H9 (cell line): ENCODE measurements at regions not wholly inside any gene's neighbourhood (a gene's known extent, or its start where the extent isn't known, plus 50 kb on each side); places are given as distances from the start of the nearest gene placed in this dataset.

Experiments used
- DNase-seq: peaks from one replicate; pipeline ENCODE4 v3.0.0-alpha.2; 2017
- H2AFZ ChIP-seq: one replicate; pipeline ENCODE4 v1.6.1; 2013; ENCODE audit warnings: mild to moderate bottlenecking, low read length, control low read depth, moderate library complexity
- H2AK5ac ChIP-seq: 2 replicates; pipeline ENCODE4 v1.6.1; 2013; ENCODE audit warnings: low read length, control low read depth, mixed read lengths; ENCODE audit not compliant: insufficient read length
- H2BK120ac ChIP-seq: one replicate; pipeline ENCODE4 v1.6.1; 2013; ENCODE audit warnings: low read depth, mild to moderate bottlenecking, low read length, control low read depth, inconsistent platforms; ENCODE audit not compliant: poor library complexity, severe bottlenecking
- H2BK12ac ChIP-seq: 2 replicates; pipeline ENCODE4 v1.6.1; 2013; ENCODE audit warnings: low read length, control low read depth, mixed read lengths, low read depth; ENCODE audit not compliant: insufficient read length
- H2BK15ac ChIP-seq: 2 replicates; pipeline ENCODE4 v1.6.1; 2013; ENCODE audit warnings: low read depth, low read length, control low read depth
- H2BK20ac ChIP-seq: one replicate; pipeline ENCODE4 v1.6.1; 2013; ENCODE audit warnings: low read depth, mild to moderate bottlenecking, low read length, control low read depth, inconsistent platforms; ENCODE audit not compliant: poor library complexity, severe bottlenecking
- H2BK5ac ChIP-seq: 2 replicates; pipeline ENCODE4 v1.6.1; 2013; ENCODE audit warnings: low read length, control low read depth, mixed read lengths; ENCODE audit not compliant: insufficient read length
- H3K14ac ChIP-seq: 2 replicates; pipeline ENCODE4 v1.6.1; 2013; ENCODE audit warnings: low read length, control low read depth; ENCODE audit not compliant: insufficient read depth
- H3K18ac ChIP-seq: 2 replicates; pipeline ENCODE4 v1.6.1; 2013; ENCODE audit warnings: low read depth, mild to moderate bottlenecking, mixed read lengths, low read length, control low read depth; ENCODE audit not compliant: insufficient read length
- H3K23ac ChIP-seq: 2 replicates; pipeline ENCODE4 v1.6.1; 2013; ENCODE audit warnings: low read length, control low read depth, mixed read lengths, low read depth; ENCODE audit not compliant: insufficient read length
- H3K23me2 ChIP-seq: 2 replicates; pipeline ENCODE4 v1.6.1; 2013; ENCODE audit warnings: low read depth, mild to moderate bottlenecking, mixed read lengths, low read length, control low read depth; ENCODE audit not compliant: insufficient read length, poor library complexity, severe bottlenecking
- H3K27ac ChIP-seq: 2 replicates; pipeline ENCODE4 v1.5.1; 2013; ENCODE audit warnings: low read length, control low read depth, mixed read lengths, low read depth; ENCODE audit not compliant: insufficient read length
- H3K27me3 ChIP-seq: 2 replicates; pipeline ENCODE4 v1.6.1; 2013; ENCODE audit warnings: low read length, control low read depth, inconsistent platforms; ENCODE audit not compliant: insufficient read depth
- H3K4ac ChIP-seq: 2 replicates; pipeline ENCODE4 v1.6.1; 2013; ENCODE audit warnings: low read depth, mild to moderate bottlenecking, control low read depth, inconsistent platforms, low read length, moderate library complexity
- H3K4me1 ChIP-seq: 2 replicates; pipeline ENCODE4 v1.6.1; 2013; ENCODE audit warnings: low read length, control low read depth, inconsistent platforms; ENCODE audit not compliant: insufficient read depth
- H3K4me2 ChIP-seq: 2 replicates; pipeline ENCODE4 v1.6.1; 2013; ENCODE audit warnings: low read length, control low read depth, mixed read lengths; ENCODE audit not compliant: insufficient read length, insufficient read depth
- H3K56ac ChIP-seq: 2 replicates; pipeline ENCODE4 v1.6.1; 2013; ENCODE audit warnings: low read depth, mild to moderate bottlenecking, mixed read lengths, low read length, control low read depth; ENCODE audit not compliant: insufficient read length
- H3K79me1 ChIP-seq: 2 replicates; pipeline ENCODE4 v1.6.1; 2013; ENCODE audit warnings: low read depth, mild to moderate bottlenecking, moderate library complexity, low read length, control low read depth, inconsistent platforms; ENCODE audit not compliant: insufficient read depth, poor library complexity, severe bottlenecking
- H3K79me2 ChIP-seq: 2 replicates; pipeline ENCODE4 v1.6.1; 2013; ENCODE audit warnings: low read length, control low read depth, inconsistent platforms; ENCODE audit not compliant: insufficient read depth
- H3K9ac ChIP-seq: 2 replicates; pipeline ENCODE4 v1.6.1; 2013; ENCODE audit warnings: low read length, control low read depth, mixed read lengths; ENCODE audit not compliant: insufficient read length; ENCODE audit errors: extremely low read depth
- H3K9me3 ChIP-seq: one replicate; pipeline ENCODE4 v1.6.1; 2013; ENCODE audit warnings: low read depth, low read length, inconsistent platforms; ENCODE audit not compliant: control insufficient read depth
- H3T11ph ChIP-seq: one replicate; pipeline ENCODE4 v1.6.1; 2013; ENCODE audit warnings: mild to moderate bottlenecking, low read length, control low read depth, inconsistent platforms
- H4K20me1 ChIP-seq: one replicate; pipeline ENCODE4 v1.6.1; 2013; ENCODE audit not compliant: control insufficient read depth, insufficient read length, insufficient read depth
- H4K5ac ChIP-seq: 2 replicates; pipeline ENCODE4 v1.6.1; 2013; ENCODE audit warnings: low read depth, mild to moderate bottlenecking, mixed read lengths, low read length, control low read depth; ENCODE audit not compliant: insufficient read length
- H4K8ac ChIP-seq: replicated peaks from 2 replicates; pipeline ENCODE4 v1.6.1; 2013; ENCODE audit warnings: low read length, control low read depth, mixed read lengths, low read depth; ENCODE audit not compliant: insufficient read length
- H4K91ac ChIP-seq: 2 replicates; pipeline ENCODE4 v1.6.1; 2013; ENCODE audit warnings: low read depth, mild to moderate bottlenecking, moderate library complexity, mixed read lengths, low read length, control low read depth; ENCODE audit not compliant: insufficient read length
- H3K27ac Mint-ChIP-seq, 3 experiments: 2 replicates in 2 of 3; 3 replicates in 1 of 3; pipeline ENCODE4 v1.8.0; 2020 to 2021; ENCODE audit warnings: mixed read lengths in 3 of 3, mild to moderate bottlenecking in 1 of 3, moderate library complexity in 1 of 3
- H3K27me3 Mint-ChIP-seq: 2 replicates; pipeline ENCODE4 v1.8.0; 2021; ENCODE audit warnings: low read depth, mild to moderate bottlenecking, moderate library complexity, mixed read lengths
- H3K36me3 Mint-ChIP-seq, 3 experiments: 2 replicates in 2 of 3; 3 replicates in 1 of 3; pipeline ENCODE4 v1.8.0; 2020 to 2021; ENCODE audit warnings: low read depth in 3 of 3, mixed read lengths in 3 of 3; ENCODE audit not compliant: insufficient read depth in 1 of 3
- H3K4me1 Mint-ChIP-seq, 2 experiments: 2 replicates each; pipeline ENCODE4 v1.8.0; 2020; ENCODE audit warnings: mixed read lengths in 2 of 2
- H3K4me3 Mint-ChIP-seq, 2 experiments: 2 replicates in 1 of 2; 3 replicates in 1 of 2; pipeline ENCODE4 v1.8.0; 2020 to 2021; ENCODE audit warnings: mild to moderate bottlenecking in 2 of 2, mixed read lengths in 2 of 2, moderate library complexity in 1 of 2
- H3K9me3 Mint-ChIP-seq, 2 experiments: 2 replicates in 1 of 2; 3 replicates in 1 of 2; pipeline ENCODE4 v1.8.0; 2020; ENCODE audit warnings: mild to moderate bottlenecking in 2 of 2, mixed read lengths in 2 of 2, moderate library complexity in 1 of 2
- WGBS: extraction: QIAGEN DNeasy Blood & Tissue Kit; methylation state at CpG from one replicate; pipeline ENCODE4 v1.1.7; 2013; ENCODE audit warnings: missing lambda C conversion rate, low lambda C conversion rate, mixed read lengths; ENCODE audit not compliant: insufficient read length; ENCODE audit errors: extremely low coverage; 5-methylcytosine and 5-hydroxymethylcytosine counted together
- TF ChIP-seq, protein P1 (sequence below): fragments of 200-600 bp; sonication (generic); conservative IDR thresholded peaks from 3 replicates; pipeline ENCODE4 v1.8.0; 2021; ENCODE audit warnings: antibody characterized with exemption, mild to moderate bottlenecking

- no peaks in the 10 kb centered on the region for H3K27me3 ChIP-seq
- H3K9ac ChIP-seq, result no peak overlapping the region
- H3K23me2 ChIP-seq, result no peaks in the 10 kb centered on the region
- no peaks in the 10 kb centered on the region for H3K79me2 ChIP-seq
- Mint-ChIP-seq H3K36me3 (peaks cover 0 to 2% (median 0%) of the 10 kb centered on the region in 3 experiments; a peak in 3 of 7 replicates), H3K27ac (no peak overlapping the region), H3K4me1 (peaks cover 3 to 11% of the 10 kb centered on the region in 2 experiments), H3K27me3 (no peaks in the 10 kb centered on the region), H3K9me3 (peaks cover 45% of the 10 kb centered on the region in 2 experiments), H3K4me3 (no peak overlapping the region)
- no peak for DNase-seq
- no peak overlapping the region for H4K91ac ChIP-seq
- no peaks in the 10 kb centered on the region; the same call in 1 of the 2 replicates for H3K4me1 ChIP-seq
- no peaks in the 10 kb centered on the region for H4K20me1 ChIP-seq
- no peak overlapping the region for H3K4me2 ChIP-seq
- no peak overlapping the region for H2AK5ac ChIP-seq
- H2BK120ac ChIP-seq, result no peak overlapping the region
- no peak overlapping the region for H2AFZ ChIP-seq
- no peaks in the 10 kb centered on the region for H3K79me1 ChIP-seq
- no peak overlapping the region for H3K4ac ChIP-seq
- H3K27ac ChIP-seq, result no peak overlapping the region
- no peak overlapping the region for H3K18ac ChIP-seq
- H3K9me3 ChIP-seq, result no peaks in the 10 kb centered on the region
- no peak overlapping the region for H2BK12ac ChIP-seq
- no peak overlapping the region for H4K5ac ChIP-seq
- no peak overlapping the region for H2BK5ac ChIP-seq
- H2BK20ac ChIP-seq, result no peak overlapping the region
- no peak overlapping the region for H2BK15ac ChIP-seq
- H4K8ac ChIP-seq, result no peak overlapping the region
- no peak overlapping the region for H3T11ph ChIP-seq
- H3K56ac ChIP-seq, result no peak overlapping the region
- no peak overlapping the region for H3K23ac ChIP-seq
- no peak overlapping the region for H3K14ac ChIP-seq
- TF ChIP-seq, protein P1, sequence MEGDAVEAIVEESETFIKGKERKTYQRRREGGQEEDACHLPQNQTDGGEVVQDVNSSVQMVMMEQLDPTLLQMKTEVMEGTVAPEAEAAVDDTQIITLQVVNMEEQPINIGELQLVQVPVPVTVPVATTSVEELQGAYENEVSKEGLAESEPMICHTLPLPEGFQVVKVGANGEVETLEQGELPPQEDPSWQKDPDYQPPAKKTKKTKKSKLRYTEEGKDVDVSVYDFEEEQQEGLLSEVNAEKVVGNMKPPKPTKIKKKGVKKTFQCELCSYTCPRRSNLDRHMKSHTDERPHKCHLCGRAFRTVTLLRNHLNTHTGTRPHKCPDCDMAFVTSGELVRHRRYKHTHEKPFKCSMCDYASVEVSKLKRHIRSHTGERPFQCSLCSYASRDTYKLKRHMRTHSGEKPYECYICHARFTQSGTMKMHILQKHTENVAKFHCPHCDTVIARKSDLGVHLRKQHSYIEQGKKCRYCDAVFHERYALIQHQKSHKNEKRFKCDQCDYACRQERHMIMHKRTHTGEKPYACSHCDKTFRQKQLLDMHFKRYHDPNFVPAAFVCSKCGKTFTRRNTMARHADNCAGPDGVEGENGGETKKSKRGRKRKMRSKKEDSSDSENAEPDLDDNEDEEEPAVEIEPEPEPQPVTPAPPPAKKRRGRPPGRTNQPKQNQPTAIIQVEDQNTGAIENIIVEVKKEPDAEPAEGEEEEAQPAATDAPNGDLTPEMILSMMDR, result no peak
- WGBS, result no CpG with 5 or more reads among the region's 3 CpGs
These were observed 339.0 kb upstream of the SPANXN4 start for GRCh38 chrX:142686653-142687283.
